HUDEP-2 (cell line): ENCODE measurements at regions not wholly inside any gene's neighbourhood (a gene's known extent, or its start where the extent isn't known, plus 50 kb on each side); places are given as distances from the start of the nearest gene placed in this dataset.
"Not testable (repeated sequence)": the region's sequence is repeated elsewhere in the genome, so short reads cannot be mapped to it uniquely, and the experiment has no call there.

ENCODE experiments used
- DNase-seq, 76 experiments: peaks; one replicate each; lab custom pipeline; 2025; ENCODE audit not compliant: unreplicated experiment in 76 of 76; lab: John Stamatoyannopoulos, UW

GRCh38 chr13:50225193-50226155 lies 210.2 kb downstream of the KCNRG start:
- no peak for DNase-seq

GRCh38 chr13:50226515-50227155 lies 211.4 kb downstream of the KCNRG start:
- no peak for DNase-seq

- DNase-seq: no peak
These were observed 212.1 kb downstream of the KCNRG start for GRCh38 chr13:50227361-50227760.

- DNase-seq: no peak
These were observed 213.3 kb downstream of the KCNRG start for GRCh38 chr13:50228527-50228926.

GRCh38 chr13:50229960-50230661 lies 214.9 kb downstream of the KCNRG start:
- no peak for DNase-seq

- no peak for DNase-seq
These were observed 215.4 kb downstream of the KCNRG start for GRCh38 chr13:50230662-50230978.

- DNase-seq: not testable (repeated sequence)
These were observed 218.3 kb downstream of the KCNRG start for GRCh38 chr13:50233574-50233973.

GRCh38 chr13:50235604-50236342 lies 220.5 kb downstream of the KCNRG start:
- no peak for DNase-seq

- no peak for DNase-seq
These were observed 221.7 kb downstream of the KCNRG start for GRCh38 chr13:50236898-50237318.

- no peak for DNase-seq
These were observed 223.7 kb downstream of the KCNRG start for GRCh38 chr13:50238922-50239321.

GRCh38 chr13:50241479-50241878 lies 226.2 kb downstream of the KCNRG start:
- no peak for DNase-seq

GRCh38 chr13:50243931-50244330 lies 228.7 kb downstream of the KCNRG start:
- DNase-seq: no peak

GRCh38 chr13:50244355-50244712 lies 229.1 kb downstream of the KCNRG start:
- no peak for DNase-seq

GRCh38 chr13:50244713-50245574 lies 229.7 kb downstream of the KCNRG start:
- no peak for DNase-seq

- no peak for DNase-seq
These were observed 232.0 kb downstream of the KCNRG start for GRCh38 chr13:50247223-50247622.

- no peak for DNase-seq
These were observed 233.4 kb downstream of the KCNRG start for GRCh38 chr13:50248516-50249143.

- DNase-seq: no peak
These were observed 233.9 kb downstream of the KCNRG start for GRCh38 chr13:50249144-50249521.

GRCh38 chr13:50250401-50250800 lies 235.2 kb downstream of the KCNRG start:
- DNase-seq: no peak

GRCh38 chr13:50255639-50256038 lies 240.4 kb downstream of the KCNRG start:
- DNase-seq: no peak
